ENCODE measurements at regions not wholly inside any gene's neighbourhood (a gene's known extent, or its start where the extent isn't known, plus 50 kb on each side); places are given as distances from the start of the nearest gene placed in this dataset.

DNA sequence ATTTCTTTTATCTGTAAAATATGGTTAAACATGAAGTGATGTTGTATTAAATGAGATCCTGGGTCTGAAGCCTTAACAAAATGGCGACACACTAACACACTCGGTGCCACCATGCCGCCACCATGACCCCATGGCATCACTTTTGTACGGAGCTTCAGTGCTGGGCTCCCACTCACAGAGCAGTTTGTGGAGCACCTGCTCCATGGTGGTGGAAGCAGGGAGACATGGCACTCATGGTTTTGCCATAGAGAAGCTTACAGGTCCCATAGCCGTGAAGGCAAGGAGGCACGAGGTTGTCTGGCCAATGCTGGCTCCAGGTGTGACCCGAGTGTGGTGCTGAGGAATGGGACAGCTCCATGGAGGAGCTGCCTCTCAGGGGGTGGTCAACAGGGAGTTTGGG, 63.5 kb upstream of the EN2 start:
- peaks cover 9% of the 10 kb centered on the region; the same call in 1 of the 3 replicates for H3K36me3 Mint-ChIP-seq (ENCODE audit: low read depth)
- peaks cover 10% of the 10 kb centered on the region for H3K9me3 Mint-ChIP-seq
- Histone ChIP-seq H3K27ac (ENCODE audit: low read depth) (no peak overlapping the region), H3F3A (replicated peaks; ENCODE audit: low read depth) (no peaks in the 10 kb centered on the region), H3K4me1 (ENCODE audit: insufficient read depth) (no peaks in the 10 kb centered on the region), H2AFZ (no peak overlapping the region), H3K9me2 (ENCODE audit: insufficient read depth) (no peaks in the 10 kb centered on the region), H3K27me3 (ENCODE audit: insufficient read depth) (no peaks in the 10 kb centered on the region), H3K4me3 (no peak overlapping the region), H3K36me3 (ENCODE audit: insufficient read depth) (no peaks in the 10 kb centered on the region), H3K4me2 (no peak overlapping the region), H3K79me2 (replicated peaks; ENCODE audit: insufficient read depth) (no peaks in the 10 kb centered on the region), H4K20me1 (replicated peaks; ENCODE audit: insufficient read depth) (no peaks in the 10 kb centered on the region)
- ATAC-seq (no peak), DNase-seq (ENCODE audit: low spot score) (no peak)
- H3K4me3 Mint-ChIP-seq: no peak overlapping the region
- no peak for TF ChIP-seq EZH2phosphoT487 (IDR thresholded peaks at IDR 0.05; ENCODE audit: unreplicated experiment)
- TF ChIP-seq POLR2AphosphoS5 (IDR thresholded peaks at IDR 0.05; ENCODE audit: low read depth): no peak
- no peak for TF ChIP-seq CREB1 (CRISPR knock-in tag; IDR thresholded peaks at IDR 0.05; ENCODE audit: low read depth)
- TF ChIP-seq, protein P1, sequence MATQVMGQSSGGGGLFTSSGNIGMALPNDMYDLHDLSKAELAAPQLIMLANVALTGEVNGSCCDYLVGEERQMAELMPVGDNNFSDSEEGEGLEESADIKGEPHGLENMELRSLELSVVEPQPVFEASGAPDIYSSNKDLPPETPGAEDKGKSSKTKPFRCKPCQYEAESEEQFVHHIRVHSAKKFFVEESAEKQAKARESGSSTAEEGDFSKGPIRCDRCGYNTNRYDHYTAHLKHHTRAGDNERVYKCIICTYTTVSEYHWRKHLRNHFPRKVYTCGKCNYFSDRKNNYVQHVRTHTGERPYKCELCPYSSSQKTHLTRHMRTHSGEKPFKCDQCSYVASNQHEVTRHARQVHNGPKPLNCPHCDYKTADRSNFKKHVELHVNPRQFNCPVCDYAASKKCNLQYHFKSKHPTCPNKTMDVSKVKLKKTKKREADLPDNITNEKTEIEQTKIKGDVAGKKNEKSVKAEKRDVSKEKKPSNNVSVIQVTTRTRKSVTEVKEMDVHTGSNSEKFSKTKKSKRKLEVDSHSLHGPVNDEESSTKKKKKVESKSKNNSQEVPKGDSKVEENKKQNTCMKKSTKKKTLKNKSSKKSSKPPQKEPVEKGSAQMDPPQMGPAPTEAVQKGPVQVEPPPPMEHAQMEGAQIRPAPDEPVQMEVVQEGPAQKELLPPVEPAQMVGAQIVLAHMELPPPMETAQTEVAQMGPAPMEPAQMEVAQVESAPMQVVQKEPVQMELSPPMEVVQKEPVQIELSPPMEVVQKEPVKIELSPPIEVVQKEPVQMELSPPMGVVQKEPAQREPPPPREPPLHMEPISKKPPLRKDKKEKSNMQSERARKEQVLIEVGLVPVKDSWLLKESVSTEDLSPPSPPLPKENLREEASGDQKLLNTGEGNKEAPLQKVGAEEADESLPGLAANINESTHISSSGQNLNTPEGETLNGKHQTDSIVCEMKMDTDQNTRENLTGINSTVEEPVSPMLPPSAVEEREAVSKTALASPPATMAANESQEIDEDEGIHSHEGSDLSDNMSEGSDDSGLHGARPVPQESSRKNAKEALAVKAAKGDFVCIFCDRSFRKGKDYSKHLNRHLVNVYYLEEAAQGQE (IDR thresholded peaks at IDR 0.05; ENCODE audit: unreplicated experiment): no peak
- no peak for TF ChIP-seq EZH2 (IDR thresholded peaks at IDR 0.05; ENCODE audit: low read depth, unreplicated experiment)
- TF ChIP-seq, protein P2, sequence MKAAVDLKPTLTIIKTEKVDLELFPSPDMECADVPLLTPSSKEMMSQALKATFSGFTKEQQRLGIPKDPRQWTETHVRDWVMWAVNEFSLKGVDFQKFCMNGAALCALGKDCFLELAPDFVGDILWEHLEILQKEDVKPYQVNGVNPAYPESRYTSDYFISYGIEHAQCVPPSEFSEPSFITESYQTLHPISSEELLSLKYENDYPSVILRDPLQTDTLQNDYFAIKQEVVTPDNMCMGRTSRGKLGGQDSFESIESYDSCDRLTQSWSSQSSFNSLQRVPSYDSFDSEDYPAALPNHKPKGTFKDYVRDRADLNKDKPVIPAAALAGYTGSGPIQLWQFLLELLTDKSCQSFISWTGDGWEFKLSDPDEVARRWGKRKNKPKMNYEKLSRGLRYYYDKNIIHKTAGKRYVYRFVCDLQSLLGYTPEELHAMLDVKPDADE (IDR thresholded peaks at IDR 0.05): no peak
- no peak for TF ChIP-seq ZNF114 (CRISPR knock-in tag; IDR thresholded peaks at IDR 0.05)
- TF ChIP-seq ZNF331 (CRISPR knock-in tag; IDR thresholded peaks at IDR 0.05; ENCODE audit: low read depth): no peak
- TF ChIP-seq JUNB (IDR thresholded peaks at IDR 0.05; ENCODE audit: unreplicated experiment): no peak
- TF ChIP-seq, protein P3, sequence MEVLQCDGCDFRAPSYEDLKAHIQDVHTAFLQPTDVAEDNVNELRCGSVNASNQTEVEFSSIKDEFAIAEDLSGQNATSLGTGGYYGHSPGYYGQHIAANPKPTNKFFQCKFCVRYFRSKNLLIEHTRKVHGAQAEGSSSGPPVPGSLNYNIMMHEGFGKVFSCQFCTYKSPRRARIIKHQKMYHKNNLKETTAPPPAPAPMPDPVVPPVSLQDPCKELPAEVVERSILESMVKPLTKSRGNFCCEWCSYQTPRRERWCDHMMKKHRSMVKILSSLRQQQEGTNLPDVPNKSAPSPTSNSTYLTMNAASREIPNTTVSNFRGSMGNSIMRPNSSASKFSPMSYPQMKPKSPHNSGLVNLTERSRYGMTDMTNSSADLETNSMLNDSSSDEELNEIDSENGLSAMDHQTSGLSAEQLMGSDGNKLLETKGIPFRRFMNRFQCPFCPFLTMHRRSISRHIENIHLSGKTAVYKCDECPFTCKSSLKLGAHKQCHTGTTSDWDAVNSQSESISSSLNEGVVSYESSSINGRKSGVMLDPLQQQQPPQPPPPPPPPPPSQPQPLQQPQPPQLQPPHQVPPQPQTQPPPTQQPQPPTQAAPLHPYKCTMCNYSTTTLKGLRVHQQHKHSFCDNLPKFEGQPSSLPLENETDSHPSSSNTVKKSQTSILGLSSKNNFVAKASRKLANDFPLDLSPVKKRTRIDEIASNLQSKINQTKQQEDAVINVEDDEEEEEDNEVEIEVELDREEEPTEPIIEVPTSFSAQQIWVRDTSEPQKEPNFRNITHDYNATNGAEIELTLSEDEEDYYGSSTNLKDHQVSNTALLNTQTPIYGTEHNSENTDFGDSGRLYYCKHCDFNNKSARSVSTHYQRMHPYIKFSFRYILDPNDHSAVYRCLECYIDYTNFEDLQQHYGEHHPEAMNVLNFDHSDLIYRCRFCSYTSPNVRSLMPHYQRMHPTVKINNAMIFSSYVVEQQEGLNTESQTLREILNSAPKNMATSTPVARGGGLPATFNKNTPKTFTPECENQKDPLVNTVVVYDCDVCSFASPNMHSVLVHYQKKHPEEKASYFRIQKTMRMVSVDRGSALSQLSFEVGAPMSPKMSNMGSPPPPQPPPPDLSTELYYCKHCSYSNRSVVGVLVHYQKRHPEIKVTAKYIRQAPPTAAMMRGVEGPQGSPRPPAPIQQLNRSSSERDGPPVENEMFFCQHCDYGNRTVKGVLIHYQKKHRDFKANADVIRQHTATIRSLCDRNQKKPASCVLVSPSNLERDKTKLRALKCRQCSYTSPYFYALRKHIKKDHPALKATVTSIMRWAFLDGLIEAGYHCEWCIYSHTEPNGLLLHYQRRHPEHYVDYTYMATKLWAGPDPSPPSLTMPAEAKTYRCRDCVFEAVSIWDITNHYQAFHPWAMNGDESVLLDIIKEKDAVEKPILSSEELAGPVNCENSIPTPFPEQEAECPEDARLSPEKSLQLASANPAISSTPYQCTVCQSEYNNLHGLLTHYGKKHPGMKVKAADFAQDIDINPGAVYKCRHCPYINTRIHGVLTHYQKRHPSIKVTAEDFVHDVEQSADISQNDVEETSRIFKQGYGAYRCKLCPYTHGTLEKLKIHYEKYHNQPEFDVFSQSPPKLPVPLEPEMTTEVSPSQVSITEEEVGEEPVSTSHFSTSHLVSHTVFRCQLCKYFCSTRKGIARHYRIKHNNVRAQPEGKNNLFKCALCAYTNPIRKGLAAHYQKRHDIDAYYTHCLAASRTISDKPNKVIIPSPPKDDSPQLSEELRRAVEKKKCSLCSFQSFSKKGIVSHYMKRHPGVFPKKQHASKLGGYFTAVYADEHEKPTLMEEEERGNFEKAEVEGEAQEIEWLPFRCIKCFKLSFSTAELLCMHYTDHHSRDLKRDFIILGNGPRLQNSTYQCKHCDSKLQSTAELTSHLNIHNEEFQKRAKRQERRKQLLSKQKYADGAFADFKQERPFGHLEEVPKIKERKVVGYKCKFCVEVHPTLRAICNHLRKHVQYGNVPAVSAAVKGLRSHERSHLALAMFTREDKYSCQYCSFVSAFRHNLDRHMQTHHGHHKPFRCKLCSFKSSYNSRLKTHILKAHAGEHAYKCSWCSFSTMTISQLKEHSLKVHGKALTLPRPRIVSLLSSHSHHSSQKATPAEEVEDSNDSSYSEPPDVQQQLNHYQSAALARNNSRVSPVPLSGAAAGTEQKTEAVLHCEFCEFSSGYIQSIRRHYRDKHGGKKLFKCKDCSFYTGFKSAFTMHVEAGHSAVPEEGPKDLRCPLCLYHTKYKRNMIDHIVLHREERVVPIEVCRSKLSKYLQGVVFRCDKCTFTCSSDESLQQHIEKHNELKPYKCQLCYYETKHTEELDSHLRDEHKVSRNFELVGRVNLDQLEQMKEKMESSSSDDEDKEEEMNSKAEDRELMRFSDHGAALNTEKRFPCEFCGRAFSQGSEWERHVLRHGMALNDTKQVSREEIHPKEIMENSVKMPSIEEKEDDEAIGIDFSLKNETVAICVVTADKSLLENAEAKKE (CRISPR knock-in tag; IDR thresholded peaks at IDR 0.05): no peak
- no peak for TF ChIP-seq STAT1 (IDR thresholded peaks at IDR 0.05; ENCODE audit: unreplicated experiment)
- TF ChIP-seq, protein P4, sequence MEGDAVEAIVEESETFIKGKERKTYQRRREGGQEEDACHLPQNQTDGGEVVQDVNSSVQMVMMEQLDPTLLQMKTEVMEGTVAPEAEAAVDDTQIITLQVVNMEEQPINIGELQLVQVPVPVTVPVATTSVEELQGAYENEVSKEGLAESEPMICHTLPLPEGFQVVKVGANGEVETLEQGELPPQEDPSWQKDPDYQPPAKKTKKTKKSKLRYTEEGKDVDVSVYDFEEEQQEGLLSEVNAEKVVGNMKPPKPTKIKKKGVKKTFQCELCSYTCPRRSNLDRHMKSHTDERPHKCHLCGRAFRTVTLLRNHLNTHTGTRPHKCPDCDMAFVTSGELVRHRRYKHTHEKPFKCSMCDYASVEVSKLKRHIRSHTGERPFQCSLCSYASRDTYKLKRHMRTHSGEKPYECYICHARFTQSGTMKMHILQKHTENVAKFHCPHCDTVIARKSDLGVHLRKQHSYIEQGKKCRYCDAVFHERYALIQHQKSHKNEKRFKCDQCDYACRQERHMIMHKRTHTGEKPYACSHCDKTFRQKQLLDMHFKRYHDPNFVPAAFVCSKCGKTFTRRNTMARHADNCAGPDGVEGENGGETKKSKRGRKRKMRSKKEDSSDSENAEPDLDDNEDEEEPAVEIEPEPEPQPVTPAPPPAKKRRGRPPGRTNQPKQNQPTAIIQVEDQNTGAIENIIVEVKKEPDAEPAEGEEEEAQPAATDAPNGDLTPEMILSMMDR (conservative IDR thresholded peaks at IDR 0.05; ENCODE audit: low read depth in 2 of 2): no peak
- no peak for TF ChIP-seq NANOG (IDR thresholded peaks at IDR 0.05; ENCODE audit: borderline replicate concordance)
- peaks cover 15% of the 10 kb centered on the region for H3K27me3 Mint-ChIP-seq (ENCODE audit: insufficient read depth, low read depth, poor library complexity)
- H3K27ac Mint-ChIP-seq: no peak overlapping the region
- H3K4me1 Mint-ChIP-seq: no peaks in the 10 kb centered on the region; the same call in 2 of the 3 replicates

Measured in GM23338 (cell line).